WI38 (cell line): ENCODE measurements at regions not wholly inside any gene's neighbourhood (a gene's known extent, or its start where the extent isn't known, plus 50 kb on each side); places are given as distances from the start of the nearest gene placed in this dataset.

ENCODE experiments used
- H3K4me3 ChIP-seq: 2 replicates; pipeline ENCODE4 v1.5.1; 2011; ENCODE audit warnings: low read depth, mild to moderate bottlenecking, control low read depth, low read length
- TF ChIP-seq, protein P1 (sequence below): IDR thresholded peaks from 2 replicates; pipeline ENCODE4 v1.5.1; 2012; ENCODE audit warnings: low read depth, mild to moderate bottlenecking, control low read depth, low read length

DNA sequence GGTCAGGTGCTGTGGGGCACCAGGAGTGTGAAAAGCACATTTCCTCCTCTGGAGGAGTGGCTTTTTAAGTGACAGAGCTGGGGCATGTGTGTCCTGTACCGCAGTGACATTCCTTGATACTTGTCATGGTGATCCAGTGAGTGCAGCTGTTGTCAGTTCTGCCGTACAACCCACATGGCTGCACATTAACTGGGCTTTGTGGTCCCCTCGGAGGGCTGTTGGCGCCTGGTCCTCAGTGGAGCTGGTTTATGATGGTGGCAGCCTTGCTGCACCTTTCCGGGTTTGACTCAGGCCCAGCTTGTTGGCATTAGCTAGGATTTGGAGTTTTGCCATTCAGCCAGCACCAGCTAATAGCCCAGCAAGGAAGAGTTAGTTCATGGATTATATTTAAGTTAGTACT, 77.0 kb downstream of the SLC25A47 start:
- H3K4me3 ChIP-seq: no peak overlapping the region
- TF ChIP-seq, protein P1, sequence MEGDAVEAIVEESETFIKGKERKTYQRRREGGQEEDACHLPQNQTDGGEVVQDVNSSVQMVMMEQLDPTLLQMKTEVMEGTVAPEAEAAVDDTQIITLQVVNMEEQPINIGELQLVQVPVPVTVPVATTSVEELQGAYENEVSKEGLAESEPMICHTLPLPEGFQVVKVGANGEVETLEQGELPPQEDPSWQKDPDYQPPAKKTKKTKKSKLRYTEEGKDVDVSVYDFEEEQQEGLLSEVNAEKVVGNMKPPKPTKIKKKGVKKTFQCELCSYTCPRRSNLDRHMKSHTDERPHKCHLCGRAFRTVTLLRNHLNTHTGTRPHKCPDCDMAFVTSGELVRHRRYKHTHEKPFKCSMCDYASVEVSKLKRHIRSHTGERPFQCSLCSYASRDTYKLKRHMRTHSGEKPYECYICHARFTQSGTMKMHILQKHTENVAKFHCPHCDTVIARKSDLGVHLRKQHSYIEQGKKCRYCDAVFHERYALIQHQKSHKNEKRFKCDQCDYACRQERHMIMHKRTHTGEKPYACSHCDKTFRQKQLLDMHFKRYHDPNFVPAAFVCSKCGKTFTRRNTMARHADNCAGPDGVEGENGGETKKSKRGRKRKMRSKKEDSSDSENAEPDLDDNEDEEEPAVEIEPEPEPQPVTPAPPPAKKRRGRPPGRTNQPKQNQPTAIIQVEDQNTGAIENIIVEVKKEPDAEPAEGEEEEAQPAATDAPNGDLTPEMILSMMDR: no peak

DNA sequence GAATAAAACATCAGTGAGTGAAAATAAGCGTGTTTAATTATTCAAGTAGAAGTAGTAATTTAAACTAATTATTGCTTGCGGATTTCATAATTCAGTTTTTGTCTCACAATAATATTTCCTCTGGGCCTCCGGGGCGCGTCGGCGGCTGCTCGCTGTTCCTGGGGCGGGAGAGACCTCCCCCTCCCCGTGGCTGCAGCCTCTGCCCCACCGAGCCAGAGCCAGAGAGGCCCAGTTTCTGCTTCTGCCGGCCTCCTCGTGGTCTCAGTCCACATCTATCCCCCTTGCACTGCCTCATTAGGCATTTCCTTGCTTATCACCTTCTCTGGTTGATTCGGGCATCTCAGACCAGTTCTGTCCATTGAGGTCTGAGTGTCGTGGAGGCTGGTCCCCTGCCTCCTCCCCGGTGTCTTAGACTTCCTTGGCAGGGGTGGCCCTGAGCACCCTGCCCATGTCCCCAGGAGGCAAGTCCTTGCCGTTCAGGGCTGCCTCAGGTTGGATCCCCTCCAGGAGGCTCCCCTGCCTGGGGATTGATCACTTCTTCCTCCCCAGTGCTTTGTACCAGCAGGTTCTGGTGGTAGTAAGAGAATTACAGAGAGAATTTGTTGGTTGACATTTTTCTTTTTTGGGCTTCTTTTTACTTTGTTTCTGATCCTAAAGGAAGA, 78.0 kb downstream of the SLC25A47 start:
- TF ChIP-seq, protein P1: no peak
- no peak overlapping the region for H3K4me3 ChIP-seq

DNA sequence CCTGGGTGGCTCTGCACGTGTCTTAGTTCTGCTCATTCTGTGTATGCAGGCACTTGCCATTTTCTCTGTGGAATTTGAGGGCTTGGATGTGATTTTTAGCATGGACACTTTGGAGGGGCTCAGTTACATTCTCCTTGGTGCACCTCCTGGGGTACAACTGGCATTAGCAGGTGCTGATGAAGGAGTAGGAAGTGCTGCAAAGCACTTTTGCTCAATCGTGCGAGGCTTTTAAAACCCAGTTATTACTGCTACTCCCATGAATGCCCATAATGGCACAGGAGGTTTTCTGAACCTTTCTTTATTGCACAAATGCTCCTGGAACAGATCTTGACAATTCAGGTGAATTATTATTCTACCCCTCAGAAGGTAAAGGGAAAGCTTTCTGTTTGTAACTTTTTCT, 78.7 kb downstream of the SLC25A47 start:
- H3K4me3 ChIP-seq: no peak overlapping the region
- TF ChIP-seq, protein P1: no peak

DNA sequence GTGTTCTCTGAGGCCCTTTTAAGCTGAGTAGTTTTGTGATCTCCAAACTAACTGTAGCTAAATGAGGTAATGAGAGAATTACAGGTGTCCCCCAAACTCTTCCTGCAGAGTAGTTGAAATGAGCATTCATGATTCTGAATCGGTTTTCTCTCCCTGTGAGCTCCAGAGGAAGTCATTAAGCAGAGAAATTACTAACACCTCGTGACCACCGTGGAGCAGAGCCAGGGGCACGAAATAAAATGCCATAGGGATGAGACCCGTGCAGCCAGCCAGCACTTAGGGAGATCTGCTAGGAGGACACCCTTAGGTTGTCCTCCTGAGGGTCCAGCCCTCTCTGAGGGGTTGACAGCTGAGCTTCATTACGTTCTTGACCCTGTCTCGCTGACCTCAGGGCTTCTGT, 79.5 kb downstream of the SLC25A47 start:
- TF ChIP-seq, protein P1: no peak

DNA sequence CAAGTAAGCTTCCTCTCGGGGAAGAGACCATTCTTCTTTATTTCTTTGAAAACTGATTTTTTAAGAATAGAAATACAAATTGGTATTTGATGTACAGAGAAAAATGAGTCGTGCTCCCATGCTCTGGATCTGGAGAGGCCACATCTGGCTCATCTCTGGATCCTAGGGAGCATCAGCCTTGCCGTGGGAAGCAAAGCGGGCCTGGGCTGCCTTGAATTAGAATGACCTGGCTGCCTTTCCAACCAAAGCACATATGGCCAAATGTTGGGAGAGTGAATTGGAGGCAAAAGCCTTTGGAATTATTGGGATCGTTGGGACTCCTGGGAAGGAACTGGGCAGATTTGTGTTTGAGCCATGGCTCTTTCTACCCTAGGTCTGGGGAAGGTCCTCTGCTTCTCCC, 80.0 kb downstream of the SLC25A47 start:
- TF ChIP-seq, protein P1: no peak
- H3K4me3 ChIP-seq: no peak overlapping the region

More for the DNA sequence above, 79.5 kb downstream of the SLC25A47 start:
- H3K4me3 ChIP-seq: no peak overlapping the region

DNA sequence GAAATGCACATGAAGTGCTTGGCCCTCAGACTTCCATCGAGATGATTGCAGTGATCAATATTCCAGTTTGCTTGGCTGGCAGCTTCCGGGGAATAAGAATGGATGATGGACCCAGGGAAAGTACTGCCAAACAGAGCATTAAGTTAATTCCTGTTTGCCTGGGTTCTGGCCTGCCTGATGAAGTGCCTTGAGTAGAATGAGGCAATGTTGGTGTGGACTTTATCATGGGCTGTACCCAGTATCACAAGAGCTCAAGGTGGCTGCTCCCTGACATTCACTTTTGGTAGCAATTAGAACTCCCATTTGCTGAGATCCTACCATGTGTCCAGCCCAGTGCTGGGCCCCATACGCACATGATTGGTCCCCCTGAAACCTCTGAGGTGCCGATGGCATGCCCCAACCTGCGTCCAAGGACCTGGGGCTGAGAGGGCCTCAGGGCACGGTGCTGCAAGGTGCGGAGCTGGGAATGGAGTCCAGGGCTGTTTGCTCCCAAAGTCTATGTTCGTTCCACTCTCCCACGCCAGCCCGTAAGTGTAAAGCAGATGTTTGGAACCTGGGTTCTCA, 80.7 kb downstream of the SLC25A47 start:
- TF ChIP-seq, protein P1: no peak
- H3K4me3 ChIP-seq: no peak overlapping the region

DNA sequence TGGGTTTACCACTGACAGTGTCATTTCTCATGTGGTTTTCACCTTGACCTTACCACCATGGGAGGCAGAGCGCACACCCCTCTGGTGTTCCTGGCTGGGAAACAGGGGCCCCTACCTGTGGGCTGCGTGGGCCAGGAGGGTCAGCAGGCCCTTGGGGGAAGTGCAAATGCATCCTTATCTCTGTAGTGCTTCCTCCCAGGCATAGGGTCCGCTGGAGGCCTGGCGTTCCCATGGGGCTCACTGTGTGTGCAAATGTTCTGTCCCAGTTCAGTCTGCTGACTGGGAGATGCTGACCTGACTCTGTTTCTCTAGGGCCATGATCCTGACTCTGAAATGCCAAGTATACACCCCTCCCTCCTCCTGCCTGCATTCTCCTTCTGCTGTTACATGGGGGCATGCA, 81.3 kb downstream of the SLC25A47 start:
- H3K4me3 ChIP-seq: no peak overlapping the region
- TF ChIP-seq, protein P1: no peak
